ENCODE measurements at regions not wholly inside any gene's neighbourhood (a gene's known extent, or its start where the extent isn't known, plus 50 kb on each side); places are given as distances from the start of the nearest gene placed in this dataset.

GRCh38 chr5:167166696-167167095, 1124.7 kb upstream of the WWC1 start:
- no peak for TF ChIP-seq CTCF (optimal IDR thresholded peaks at IDR 0.05 in 1 of 3, IDR thresholded peaks at IDR 0.05 in 1 of 3, conservative IDR thresholded peaks at IDR 0.05 in 1 of 3; ENCODE audit: extremely low read depth in 1 of 3, insufficient read depth in 2 of 3, low read length in 3 of 3)
- no peak for TF ChIP-seq EZH2 (IDR thresholded peaks at IDR 0.05; ENCODE audit: low read length)

Data from keratinocyte (primary cell).